HepG2 (cell line): ENCODE measurements at regions not wholly inside any gene's neighbourhood (a gene's known extent, or its start where the extent isn't known, plus 50 kb on each side); places are given as distances from the start of the nearest gene placed in this dataset.

Source experiments
- ATAC-seq: fragments of 200-7000 bp; cut with Tn5 transposase; 3 replicates; pipeline ENCODE4 v1.9.1; 2020; ENCODE audit warnings: mild to moderate bottlenecking, moderate library complexity
- BruUV-seq: library from RNA; stranded (reverse); fragments of 400-500 nt; replicated peaks from 2 replicates; lab custom pipeline; 2021; lab: Mats Ljungman, UMichigan
- CTCF ChIA-PET: fragments of 300-600 bp; formaldehyde crosslinking; extraction: SDS; loops from one replicate; lab custom pipeline; 2021; ENCODE audit warnings: low total read pairs, inconsistent platforms, low intra/inter-chr PET ratio; lab: Yijun Ruan, JAX
- POLR2A ChIA-PET: fragments of 350-600 bp; sonication (Branson Sonifier 250); formaldehyde crosslinking; loops from one replicate; lab custom pipeline; 2020; ENCODE audit warnings: antibody characterized with exemption, inconsistent platforms; lab: Yijun Ruan, JAX
- DNase-seq: peaks from one replicate; pipeline ENCODE4 v3.0.0-alpha.2; 2015; ENCODE audit warnings: low spot score
- FAIRE-seq: peaks from 3 replicates; lab custom pipeline; 2011; peaks lifted over from hg19 to GRCh38; lab: Jason Lieb, UNC
- H2AFZ ChIP-seq: one replicate; pipeline ENCODE4 v1.6.1; 2011; ENCODE audit warnings: low read length, inconsistent platforms
- H3K27ac ChIP-seq: fragments of 300-600 bp; 3 replicates; pipeline ENCODE4 v1.8.0; 2011; ENCODE audit warnings: mixed run types, mild to moderate bottlenecking, mixed read lengths, low read length, inconsistent platforms; ENCODE audit not compliant: insufficient read depth; ENCODE audit errors: extremely low read length
- H3K27me3 ChIP-seq, 2 experiments: fragments of 200-600 bp in 1 of 2; 2 replicates in 1 of 2; 3 replicates in 1 of 2; pipeline versions ENCODE4 v1.6.0 to v1.8.0; 2011; ENCODE audit warnings: low read length in 2 of 2, mild to moderate bottlenecking in 2 of 2, moderate library complexity in 2 of 2, inconsistent platforms in 1 of 2; ENCODE audit not compliant: insufficient read depth in 2 of 2, control insufficient read depth in 1 of 2
- H3K36me3 ChIP-seq, 2 experiments: fragments of 200-600 bp in 1 of 2; replicated peaks in 1 of 2; 2 replicates in 1 of 2; 3 replicates in 1 of 2; pipeline versions ENCODE4 v1.5.1 to v1.8.0; 2011; ENCODE audit warnings: low read length in 2 of 2, inconsistent platforms in 1 of 2; ENCODE audit not compliant: insufficient read depth in 2 of 2, control insufficient read depth in 1 of 2
- H3K4me1 ChIP-seq: 2 replicates; pipeline ENCODE4 v1.5.1; 2012; ENCODE audit warnings: low read length, inconsistent platforms; ENCODE audit not compliant: insufficient read depth
- H3K4me2 ChIP-seq: 2 replicates; pipeline ENCODE4 v1.6.0; 2011; ENCODE audit warnings: low read depth, low read length, inconsistent platforms
- H3K4me3 ChIP-seq, 3 experiments: fragments of 200-600 bp in 1 of 3; sonication (generic), shearing (Covaris generic) in 1 of 3; replicated peaks in 1 of 3; 2 replicates each; pipeline ENCODE4 v1.5.1; 2011 to 2016; ENCODE audit warnings: low read length in 3 of 3, inconsistent platforms in 2 of 3, low read depth in 2 of 3, mild to moderate bottlenecking in 2 of 3, control low read depth in 1 of 3, mixed read lengths in 1 of 3; ENCODE audit not compliant: insufficient read depth in 1 of 3
- H3K79me2 ChIP-seq: one replicate; pipeline ENCODE4 v1.6.1; 2011; ENCODE audit warnings: low read length, inconsistent platforms; ENCODE audit not compliant: insufficient read depth
- H3K9ac ChIP-seq: 2 replicates; pipeline ENCODE4 v1.6.0; 2011; ENCODE audit warnings: mild to moderate bottlenecking, low read depth, low read length, inconsistent platforms; ENCODE audit not compliant: insufficient read depth
- H3K9me3 ChIP-seq: 2 replicates; pipeline ENCODE4 v1.5.1; 2012; ENCODE audit warnings: mild to moderate bottlenecking, low read length
- H4K20me1 ChIP-seq: 2 replicates; pipeline ENCODE4 v1.6.0; 2011; ENCODE audit warnings: inconsistent platforms, mild to moderate bottlenecking, low read length, moderate library complexity; ENCODE audit not compliant: insufficient read depth
- MAFK ChIP-seq, 2 experiments: IDR thresholded peaks in 1 of 2; conservative IDR thresholded peaks in 1 of 2; 2 replicates each; pipeline ENCODE4 v1.6.1; 2011; ENCODE audit warnings: improper control_type of control experiment in 2 of 2, low read length in 2 of 2
- NBN ChIP-seq: fragments of 450-650 bp; conservative IDR thresholded peaks from 2 replicates; pipeline ENCODE4 v1.6.1; 2017
- YEATS2 ChIP-seq: sonication (generic); formaldehyde crosslinking; IDR thresholded peaks from 2 replicates; pipeline ENCODE4 v1.4.0; 2020; ENCODE audit warnings: missing genetic modification reagents, borderline replicate concordance
- ZNF12 ChIP-seq: sonication (generic); formaldehyde crosslinking; IDR thresholded peaks from 2 replicates; pipeline ENCODE4 v1.5.0; 2020; ENCODE audit warnings: missing genetic modification reagents
- ZSCAN20 ChIP-seq: sonication (generic); formaldehyde crosslinking; IDR thresholded peaks from 2 replicates; pipeline ENCODE4 v1.4.0; 2020; ENCODE audit warnings: missing genetic modification reagents, mild to moderate bottlenecking, borderline replicate concordance
- WGBS: methylation state at CpG from one replicate; pipeline ENCODE4 v1.1.6; 2017; ENCODE audit warnings: low lambda C conversion rate; 5-methylcytosine and 5-hydroxymethylcytosine counted together
- in situ Hi-C: cut with HindIII; loops from 2 replicates; pipeline ENCODE4 v1.10.0; 2017; ENCODE audit warnings: low pct_unique_long_range_greater_than_20kb; ENCODE audit not compliant: extremely low pct_ligation_motif_present
- intact Hi-C: fragments of 100-400 bp; cut with micrococcal nuclease; formaldehyde crosslinking; loops from one replicate; pipeline ENCODE4 v1.10.0; 2022; ENCODE audit not compliant: unreplicated experiment
- TF ChIP-seq, protein P1 (sequence below): sonication (generic); formaldehyde crosslinking; conservative IDR thresholded peaks from 2 replicates; pipeline ENCODE4 v1.4.0; 2020; ENCODE audit warnings: mild to moderate bottlenecking, missing genetic modification reagents, moderate library complexity
- TF ChIP-seq, protein P2 (sequence below): IDR thresholded peaks from 2 replicates; pipeline ENCODE4 v1.6.1; 2012; ENCODE audit warnings: inconsistent platforms

DNA sequence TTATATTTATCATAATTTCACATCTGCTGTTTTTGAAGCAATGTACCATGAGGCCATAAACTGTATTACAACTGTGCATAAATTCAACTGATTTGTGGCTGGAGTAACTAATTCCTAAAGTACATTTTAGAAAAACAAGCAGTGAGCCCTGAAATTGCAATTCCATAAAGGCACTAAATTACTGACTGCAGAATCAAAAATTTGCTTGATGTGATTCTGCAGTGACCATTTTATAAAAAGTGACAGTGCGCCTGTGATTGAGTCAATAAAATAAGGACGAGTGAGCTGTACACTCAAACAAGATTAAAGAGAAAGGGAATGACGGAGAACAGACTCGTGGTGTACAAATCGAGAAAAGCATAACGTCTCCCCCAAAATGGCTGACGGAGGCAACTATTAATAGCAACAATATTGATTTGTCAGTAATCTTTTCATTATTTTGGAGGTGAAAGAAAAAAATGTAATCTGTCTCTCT is 121.4 kb upstream of the MEIS2 start:
- ChIA-PET POLR2A (no interaction called here), CTCF (no interaction called here)
- TF ChIP-seq, protein P1, sequence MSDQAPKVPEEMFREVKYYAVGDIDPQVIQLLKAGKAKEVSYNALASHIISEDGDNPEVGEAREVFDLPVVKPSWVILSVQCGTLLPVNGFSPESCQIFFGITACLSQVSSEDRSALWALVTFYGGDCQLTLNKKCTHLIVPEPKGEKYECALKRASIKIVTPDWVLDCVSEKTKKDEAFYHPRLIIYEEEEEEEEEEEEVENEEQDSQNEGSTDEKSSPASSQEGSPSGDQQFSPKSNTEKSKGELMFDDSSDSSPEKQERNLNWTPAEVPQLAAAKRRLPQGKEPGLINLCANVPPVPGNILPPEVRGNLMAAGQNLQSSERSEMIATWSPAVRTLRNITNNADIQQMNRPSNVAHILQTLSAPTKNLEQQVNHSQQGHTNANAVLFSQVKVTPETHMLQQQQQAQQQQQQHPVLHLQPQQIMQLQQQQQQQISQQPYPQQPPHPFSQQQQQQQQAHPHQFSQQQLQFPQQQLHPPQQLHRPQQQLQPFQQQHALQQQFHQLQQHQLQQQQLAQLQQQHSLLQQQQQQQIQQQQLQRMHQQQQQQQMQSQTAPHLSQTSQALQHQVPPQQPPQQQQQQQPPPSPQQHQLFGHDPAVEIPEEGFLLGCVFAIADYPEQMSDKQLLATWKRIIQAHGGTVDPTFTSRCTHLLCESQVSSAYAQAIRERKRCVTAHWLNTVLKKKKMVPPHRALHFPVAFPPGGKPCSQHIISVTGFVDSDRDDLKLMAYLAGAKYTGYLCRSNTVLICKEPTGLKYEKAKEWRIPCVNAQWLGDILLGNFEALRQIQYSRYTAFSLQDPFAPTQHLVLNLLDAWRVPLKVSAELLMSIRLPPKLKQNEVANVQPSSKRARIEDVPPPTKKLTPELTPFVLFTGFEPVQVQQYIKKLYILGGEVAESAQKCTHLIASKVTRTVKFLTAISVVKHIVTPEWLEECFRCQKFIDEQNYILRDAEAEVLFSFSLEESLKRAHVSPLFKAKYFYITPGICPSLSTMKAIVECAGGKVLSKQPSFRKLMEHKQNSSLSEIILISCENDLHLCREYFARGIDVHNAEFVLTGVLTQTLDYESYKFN (CRISPR knock-in tag), result no peak
- TF ChIP-seq, protein P2, sequence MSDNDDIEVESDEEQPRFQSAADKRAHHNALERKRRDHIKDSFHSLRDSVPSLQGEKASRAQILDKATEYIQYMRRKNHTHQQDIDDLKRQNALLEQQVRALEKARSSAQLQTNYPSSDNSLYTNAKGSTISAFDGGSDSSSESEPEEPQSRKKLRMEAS, result no peak
- TF ChIP-seq YEATS2 (CRISPR knock-in tag) (no peak), MAFK (conservative IDR thresholded peaks at IDR 0.05 in 1 of 2, IDR thresholded peaks at IDR 0.05 in 1 of 2; ENCODE audit: low read length in 2 of 2) (peak in 1 of 2 experiments; percentile 7; a peak in 1 of 4 replicates)
- intact Hi-C loops, result no loop called here
- Histone ChIP-seq H3K79me2 (no peaks in the 10 kb centered on the region), H3K4me3 (no peak overlapping the region), H3K9ac (no peak overlapping the region), H3K27ac (no peak overlapping the region), H4K20me1 (no peaks in the 10 kb centered on the region), H3K4me1 (peaks cover 26% of the 10 kb centered on the region), H3K27me3 (no peaks in the 10 kb centered on the region), H3K9me3 (no peaks in the 10 kb centered on the region), H3K36me3 (no peaks in the 10 kb centered on the region), H2AFZ (no peak overlapping the region), H3K4me2 (no peak overlapping the region)
- BruUV-seq, result no TSS peak
- no peak for ATAC-seq
- no peak for DNase-seq
- no peak for FAIRE-seq
- in situ Hi-C loops, result no loop called here
- WGBS, result 32% methylated on average over 7 of the region's 7 CpGs

GRCh38 chr15:37223089-37223488 is 122.7 kb upstream of the MEIS2 start:
- Histone ChIP-seq H3K4me1 (peaks cover 17% of the 10 kb centered on the region), H3K9me3 (no peaks in the 10 kb centered on the region), H3K36me3 (no peaks in the 10 kb centered on the region), H2AFZ (no peak overlapping the region), H4K20me1 (no peaks in the 10 kb centered on the region), H3K27me3 (no peaks in the 10 kb centered on the region), H3K4me2 (no peak overlapping the region), H3K27ac (no peak overlapping the region), H3K9ac (no peak overlapping the region), H3K4me3 (no peak overlapping the region), H3K79me2 (no peaks in the 10 kb centered on the region)
- ATAC-seq, result no peak
- TF ChIP-seq ZNF12 (no peak), ZSCAN20 (no peak), NBN (no peak)
- FAIRE-seq, result no peak
- DNase-seq, result no peak
- ChIA-PET CTCF (no interaction called here), POLR2A (no interaction called here)
- intact Hi-C loops, result no loop called here
- in situ Hi-C loops, result no loop called here
- WGBS, result 4% methylated on average over 1 of the region's 1 CpG
- no TSS peak for BruUV-seq
